AG04449 (cell line): ENCODE measurements at regions not wholly inside any gene's neighbourhood (a gene's known extent, or its start where the extent isn't known, plus 50 kb on each side); places are given as distances from the start of the nearest gene placed in this dataset.

ENCODE experiments used
- CTCF ChIA-PET: fragments of 350-600 bp; formaldehyde crosslinking; extraction: SDS; loops from one replicate; lab custom pipeline; 2021; ENCODE audit warnings: antibody characterized with exemption; lab: Yijun Ruan, JAX
- POLR2A ChIA-PET: fragments of 400-600, 350-600 bp; formaldehyde crosslinking; extraction: SDS; loops from one replicate; lab custom pipeline; 2020; ENCODE audit warnings: antibody characterized with exemption, inconsistent platforms; lab: Yijun Ruan, JAX
- DNase-seq: peaks from one replicate; pipeline ENCODE4 v3.0.0-alpha.2; 2010; ENCODE audit warnings: low read depth, low spot score
- H3K4me3 ChIP-seq: 2 replicates; pipeline ENCODE4 v1.5.1; 2011; ENCODE audit warnings: low read depth, mild to moderate bottlenecking, control low read depth, low read length
- TF ChIP-seq, protein P1 (sequence below): IDR thresholded peaks from one replicate; pipeline ENCODE4 v1.5.1; 2011; ENCODE audit warnings: mild to moderate bottlenecking, moderate library complexity, low read length, control low read depth, inconsistent platforms; ENCODE audit not compliant: insufficient read depth; ENCODE audit errors: missing control alignments

GRCh38 chr17:83177611-83178532 lies 98.5 kb downstream of the METRNL start:
- no peak overlapping the region for H3K4me3 ChIP-seq
- DNase-seq = no peak
- TF ChIP-seq, protein P1, sequence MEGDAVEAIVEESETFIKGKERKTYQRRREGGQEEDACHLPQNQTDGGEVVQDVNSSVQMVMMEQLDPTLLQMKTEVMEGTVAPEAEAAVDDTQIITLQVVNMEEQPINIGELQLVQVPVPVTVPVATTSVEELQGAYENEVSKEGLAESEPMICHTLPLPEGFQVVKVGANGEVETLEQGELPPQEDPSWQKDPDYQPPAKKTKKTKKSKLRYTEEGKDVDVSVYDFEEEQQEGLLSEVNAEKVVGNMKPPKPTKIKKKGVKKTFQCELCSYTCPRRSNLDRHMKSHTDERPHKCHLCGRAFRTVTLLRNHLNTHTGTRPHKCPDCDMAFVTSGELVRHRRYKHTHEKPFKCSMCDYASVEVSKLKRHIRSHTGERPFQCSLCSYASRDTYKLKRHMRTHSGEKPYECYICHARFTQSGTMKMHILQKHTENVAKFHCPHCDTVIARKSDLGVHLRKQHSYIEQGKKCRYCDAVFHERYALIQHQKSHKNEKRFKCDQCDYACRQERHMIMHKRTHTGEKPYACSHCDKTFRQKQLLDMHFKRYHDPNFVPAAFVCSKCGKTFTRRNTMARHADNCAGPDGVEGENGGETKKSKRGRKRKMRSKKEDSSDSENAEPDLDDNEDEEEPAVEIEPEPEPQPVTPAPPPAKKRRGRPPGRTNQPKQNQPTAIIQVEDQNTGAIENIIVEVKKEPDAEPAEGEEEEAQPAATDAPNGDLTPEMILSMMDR = no peak
- POLR2A ChIA-PET = no interaction called here
- CTCF ChIA-PET = no interaction called here

DNA sequence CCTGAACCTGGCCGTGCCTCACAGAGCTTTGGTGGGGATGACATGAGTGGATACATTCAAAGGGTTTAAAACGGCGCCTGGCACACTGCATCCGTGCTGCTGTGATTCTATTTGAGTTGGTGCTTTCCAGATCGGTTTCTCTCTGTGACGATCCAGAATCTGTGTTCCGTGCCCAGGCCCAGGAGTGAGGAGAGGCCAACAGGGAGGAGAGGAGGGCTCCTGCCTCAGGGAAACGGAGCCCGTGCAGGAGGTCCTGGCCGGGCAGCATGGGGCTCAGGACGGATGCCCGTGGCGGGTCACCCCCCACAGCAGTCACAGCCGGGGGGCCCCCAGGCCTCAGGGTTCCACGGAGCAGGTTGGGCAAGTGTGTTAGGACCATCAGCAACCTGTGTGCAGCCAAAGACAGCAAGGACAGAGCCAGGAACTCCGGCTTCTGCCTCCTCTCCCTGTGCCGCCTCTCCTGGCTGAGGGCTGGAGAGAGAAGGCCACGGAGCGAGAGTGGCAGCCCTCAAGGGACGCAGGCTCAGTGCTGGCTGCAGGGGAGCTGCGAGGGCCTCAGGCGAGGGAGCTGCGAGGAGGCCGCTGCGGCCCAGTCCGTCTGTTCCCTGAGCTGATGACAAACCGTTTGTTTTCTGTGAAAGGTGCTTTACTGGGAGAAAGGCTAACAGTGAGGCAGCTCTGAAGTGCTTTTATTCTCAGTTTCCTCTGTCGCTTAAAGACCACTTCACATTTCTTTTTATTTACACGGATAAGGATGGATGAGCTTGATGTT lies 99.3 kb downstream of the METRNL start:
- CTCF ChIA-PET = interaction anchor here (0.8 kb wide), 1 partner anchor 11 kb away, joined by 3 read pairs; no protein-coding TSS in a partner anchor
- TF ChIP-seq, protein P1 = no peak
- no peak for DNase-seq
- H3K4me3 ChIP-seq = no peak overlapping the region
- POLR2A ChIA-PET = no interaction called here

GRCh38 chr17:83179374-83179773 lies 100.0 kb downstream of the METRNL start:
- no peak for DNase-seq
- ChIA-PET POLR2A (no interaction called here), CTCF (interaction anchor here (0.8 kb wide), 1 partner anchor 10 kb away, joined by 3 read pairs; no protein-coding TSS in a partner anchor)
- TF ChIP-seq, protein P1 = no peak
- H3K4me3 ChIP-seq = no peak overlapping the region

- TF ChIP-seq, protein P1 = no peak
- ChIA-PET POLR2A (no interaction called here), CTCF (interaction anchor here (0.8 kb wide), 1 partner anchor 10 kb away, joined by 3 read pairs; no protein-coding TSS in a partner anchor)
- no peak for DNase-seq
- H3K4me3 ChIP-seq = no peak overlapping the region
These were observed 100.4 kb downstream of the METRNL start for GRCh38 chr17:83179811-83180210.

- POLR2A ChIA-PET = no interaction called here
- no peak for DNase-seq
- no peak overlapping the region for H3K4me3 ChIP-seq
- TF ChIP-seq, protein P1 = no peak
- CTCF ChIA-PET = no interaction called here
These were observed 101.0 kb downstream of the METRNL start for GRCh38 chr17:83180264-83180995.
